ENCODE measurements at regions not wholly inside any gene's neighbourhood (a gene's known extent, or its start where the extent isn't known, plus 50 kb on each side); places are given as distances from the start of the nearest gene placed in this dataset.

GRCh38 chr6:153882411-153882810 lies 156.6 kb upstream of the OPRM1 start (continued):
- TF ChIP-seq, protein P1, sequence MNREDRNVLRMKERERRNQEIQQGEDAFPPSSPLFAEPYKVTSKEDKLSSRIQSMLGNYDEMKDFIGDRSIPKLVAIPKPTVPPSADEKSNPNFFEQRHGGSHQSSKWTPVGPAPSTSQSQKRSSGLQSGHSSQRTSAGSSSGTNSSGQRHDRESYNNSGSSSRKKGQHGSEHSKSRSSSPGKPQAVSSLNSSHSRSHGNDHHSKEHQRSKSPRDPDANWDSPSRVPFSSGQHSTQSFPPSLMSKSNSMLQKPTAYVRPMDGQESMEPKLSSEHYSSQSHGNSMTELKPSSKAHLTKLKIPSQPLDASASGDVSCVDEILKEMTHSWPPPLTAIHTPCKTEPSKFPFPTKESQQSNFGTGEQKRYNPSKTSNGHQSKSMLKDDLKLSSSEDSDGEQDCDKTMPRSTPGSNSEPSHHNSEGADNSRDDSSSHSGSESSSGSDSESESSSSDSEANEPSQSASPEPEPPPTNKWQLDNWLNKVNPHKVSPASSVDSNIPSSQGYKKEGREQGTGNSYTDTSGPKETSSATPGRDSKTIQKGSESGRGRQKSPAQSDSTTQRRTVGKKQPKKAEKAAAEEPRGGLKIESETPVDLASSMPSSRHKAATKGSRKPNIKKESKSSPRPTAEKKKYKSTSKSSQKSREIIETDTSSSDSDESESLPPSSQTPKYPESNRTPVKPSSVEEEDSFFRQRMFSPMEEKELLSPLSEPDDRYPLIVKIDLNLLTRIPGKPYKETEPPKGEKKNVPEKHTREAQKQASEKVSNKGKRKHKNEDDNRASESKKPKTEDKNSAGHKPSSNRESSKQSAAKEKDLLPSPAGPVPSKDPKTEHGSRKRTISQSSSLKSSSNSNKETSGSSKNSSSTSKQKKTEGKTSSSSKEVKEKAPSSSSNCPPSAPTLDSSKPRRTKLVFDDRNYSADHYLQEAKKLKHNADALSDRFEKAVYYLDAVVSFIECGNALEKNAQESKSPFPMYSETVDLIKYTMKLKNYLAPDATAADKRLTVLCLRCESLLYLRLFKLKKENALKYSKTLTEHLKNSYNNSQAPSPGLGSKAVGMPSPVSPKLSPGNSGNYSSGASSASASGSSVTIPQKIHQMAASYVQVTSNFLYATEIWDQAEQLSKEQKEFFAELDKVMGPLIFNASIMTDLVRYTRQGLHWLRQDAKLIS (CRISPR knock-in tag; IDR thresholded peaks at IDR 0.05), result no peak
- TF ChIP-seq MBD2 (IDR thresholded peaks at IDR 0.05; ENCODE audit: borderline replicate concordance, low read depth), result no peak

DNA sequence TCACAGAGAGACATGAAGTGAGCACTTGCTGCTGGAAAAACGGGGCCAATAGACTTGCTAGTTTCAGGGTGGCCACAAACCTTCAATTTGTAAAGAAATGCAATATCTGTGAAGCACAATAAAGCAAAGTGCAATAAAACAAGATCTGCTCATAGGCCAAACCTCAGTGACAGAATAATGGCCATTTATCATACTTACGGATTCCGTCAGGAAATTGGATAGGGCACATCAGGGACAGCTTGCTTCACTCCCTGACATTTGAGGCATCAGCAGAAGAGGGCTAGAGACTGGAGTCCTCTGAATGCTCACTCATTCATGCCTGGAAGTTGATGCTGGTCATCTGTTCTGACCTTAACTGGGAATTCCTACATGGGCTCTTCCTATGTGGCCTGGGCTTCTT lies 165.5 kb upstream of the OPRM1 start:
- CTCF ChIA-PET (ENCODE audit: low intra/inter-chr PET ratio), result no interaction called here
- H3K36me3 ChIP-seq (ENCODE audit: control insufficient read depth, insufficient read depth, low read length), result no peaks in the 10 kb centered on the region
- no peaks in the 10 kb centered on the region for H3K27me3 ChIP-seq (ENCODE audit: control insufficient read depth in 2 of 2, insufficient read depth in 2 of 2, low read length in 2 of 2)
- FAIRE-seq, result no peak
- no TSS peak for BruUV-seq (replicated peaks)
- WGBS (ENCODE audit: insufficient coverage, low coverage, missing lambda C conversion rate), result 0% methylated on average over 3 of the region's 3 CpGs
- H2AFZ ChIP-seq (ENCODE audit: low read depth, low read length), result no peak overlapping the region
- no peak overlapping the region for H3K9ac ChIP-seq (ENCODE audit: insufficient read depth in 1 of 2, low read depth in 2 of 2, low read length in 2 of 2)
- H3K4me1 ChIP-seq (replicated peaks in 1 of 2; ENCODE audit: control insufficient read depth in 2 of 2, insufficient read depth in 2 of 2, low read length in 2 of 2), result no peaks in the 10 kb centered on the region
- no peaks in the 10 kb centered on the region for H4K20me1 ChIP-seq (replicated peaks; ENCODE audit: control insufficient read depth, insufficient read depth, low read length)
- in situ Hi-C loops (cut with MboI), result no loop called here
- H3K4me2 ChIP-seq (ENCODE audit: insufficient read depth, low read length), result no peak overlapping the region
- H3K27ac ChIP-seq (ENCODE audit: extremely low read depth, low read depth, low read length), result no peak overlapping the region
- no peaks in the 10 kb centered on the region for H3K9me1 ChIP-seq (ENCODE audit: control insufficient read depth, insufficient read depth, low read length)
- no peaks in the 10 kb centered on the region for H3K79me2 ChIP-seq (ENCODE audit: control insufficient read depth, insufficient read depth, low read length)
- intact Hi-C loops (cut with micrococcal nuclease), result no loop called here
- H3K9me3 ChIP-seq (replicated peaks; ENCODE audit: control insufficient read depth, insufficient read depth, low read depth, low read length), result no peaks in the 10 kb centered on the region
- ATAC-seq, result no peak
- POLR2A ChIA-PET, result no interaction called here
- no peak overlapping the region for H3K4me3 ChIP-seq
- DNase-seq (ENCODE audit: extremely low read depth in 1 of 4, low spot score in 3 of 4), result no peak
- TF ChIP-seq LEF1 (IDR thresholded peaks at IDR 0.05) (no peak), NR1H2 (CRISPR knock-in tag; IDR thresholded peaks at IDR 0.05) (no peak), SP1 (CRISPR knock-in tag; IDR thresholded peaks at IDR 0.05) (no peak), XRCC5 (IDR thresholded peaks at IDR 0.05; ENCODE audit: low read depth, low read length) (no peak), YBX1 (IDR thresholded peaks at IDR 0.05) (no peak), BRCA1 (IDR thresholded peaks at IDR 0.05) (no peak), BRCA1 (CRISPR knock-in tag; IDR thresholded peaks at IDR 0.05) (no peak), IFI16 (CRISPR knock-in tag; IDR thresholded peaks at IDR 0.05) (no peak), ILF3 (IDR thresholded peaks at IDR 0.05; ENCODE audit: borderline replicate concordance) (no peak), HSF4 (CRISPR knock-in tag; IDR thresholded peaks at IDR 0.05; ENCODE audit: borderline replicate concordance) (no peak), THRAP3 (IDR thresholded peaks at IDR 0.05; ENCODE audit: borderline replicate concordance) (no peak), ZNF232 (CRISPR knock-in tag; IDR thresholded peaks at IDR 0.05) (no peak), CHD1 (IDR thresholded peaks at IDR 0.05; ENCODE audit: low read length) (no peak), ESRRA (IDR thresholded peaks at IDR 0.05; ENCODE audit: borderline replicate concordance, low read depth) (no peak), ZNF551 (CRISPR knock-in tag; IDR thresholded peaks at IDR 0.05) (no peak), KLF13 (tag; IDR thresholded peaks at IDR 0.05; ENCODE audit: borderline replicate concordance, low read depth) (no peak)
